ENCODE measurements at regions not wholly inside any gene's neighbourhood (a gene's known extent, or its start where the extent isn't known, plus 50 kb on each side); places are given as distances from the start of the nearest gene placed in this dataset.

GRCh38 chr7:131649003-131649541 lies 92.6 kb upstream of the PODXL start:
- TF ChIP-seq CTCF (IDR thresholded peaks at IDR 0.05): no peak
- no peak for TF ChIP-seq EZH2 (IDR thresholded peaks at IDR 0.05; ENCODE audit: borderline replicate concordance, insufficient read depth, low read depth, low read length, poor library complexity, severe bottlenecking)
